ENCODE measurements at regions not wholly inside any gene's neighbourhood (a gene's known extent, or its start where the extent isn't known, plus 50 kb on each side); places are given as distances from the start of the nearest gene placed in this dataset.
"Not testable (repeated sequence)": the region's sequence is repeated elsewhere in the genome, so short reads cannot be mapped to it uniquely, and the experiment has no call there.

DNA sequence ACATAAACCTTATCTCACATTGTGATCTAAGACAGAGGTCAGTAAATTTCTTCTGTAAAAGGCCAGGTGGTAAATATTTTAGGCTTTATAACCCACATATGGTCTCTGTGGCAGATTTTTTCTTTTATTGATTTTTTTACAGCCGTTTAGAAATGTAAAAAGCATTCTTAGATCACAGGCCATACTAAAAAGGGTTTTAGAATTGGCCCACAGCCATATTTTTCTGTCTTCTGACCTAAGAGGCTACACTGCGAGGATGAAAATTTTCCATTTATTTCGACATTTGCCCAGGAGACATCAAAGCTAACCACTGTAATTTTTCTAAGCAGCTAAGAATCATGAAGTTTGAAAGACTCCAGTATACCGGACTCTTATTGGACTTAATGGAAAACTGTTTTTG is 377.2 kb upstream of the SGO1 start:
- no peaks in the 10 kb centered on the region for H3F3A ChIP-seq (ENCODE audit: insufficient read depth)
- 87 to 90% methylated on average over 4 of the region's 4 CpGs for WGBS, 2 experiments (ENCODE audit: low coverage in 1 of 2, low lambda C conversion rate in 2 of 2, missing lambda C conversion rate in 2 of 2)
- no peak for TF ChIP-seq EZH2phosphoT487 (IDR thresholded peaks at IDR 0.05; ENCODE audit: insufficient read depth, low read depth)
- TF ChIP-seq EZH2 (IDR thresholded peaks at IDR 0.05; ENCODE audit: insufficient read depth, poor library complexity, severe bottlenecking): no peak
- no peak for DNase-seq
- H3K9me3 ChIP-seq (ENCODE audit: low read depth): no peaks in the 10 kb centered on the region
- no peak overlapping the region for H3K9ac ChIP-seq
- H3K4me3 ChIP-seq: no peak overlapping the region
- H3K4me1 ChIP-seq (ENCODE audit: insufficient read depth): no peaks in the 10 kb centered on the region
- H3K4me2 ChIP-seq (ENCODE audit: unreplicated experiment): no peak overlapping the region
- no peaks in the 10 kb centered on the region for H3K9me2 ChIP-seq (ENCODE audit: insufficient read depth)
- in situ Hi-C loops (cut with MboI): no loop called here
- H4K20me1 ChIP-seq (ENCODE audit: insufficient read depth): no peaks in the 10 kb centered on the region
- no peak overlapping the region for H2AFZ ChIP-seq
- no peak overlapping the region for H3K27ac ChIP-seq
- H3K27me3 ChIP-seq (replicated peaks; ENCODE audit: insufficient read depth): no peaks in the 10 kb centered on the region
- H3K79me2 ChIP-seq (ENCODE audit: insufficient read depth): no peaks in the 10 kb centered on the region
- no peaks in the 10 kb centered on the region for H3K36me3 ChIP-seq (ENCODE audit: low read depth)

DNA sequence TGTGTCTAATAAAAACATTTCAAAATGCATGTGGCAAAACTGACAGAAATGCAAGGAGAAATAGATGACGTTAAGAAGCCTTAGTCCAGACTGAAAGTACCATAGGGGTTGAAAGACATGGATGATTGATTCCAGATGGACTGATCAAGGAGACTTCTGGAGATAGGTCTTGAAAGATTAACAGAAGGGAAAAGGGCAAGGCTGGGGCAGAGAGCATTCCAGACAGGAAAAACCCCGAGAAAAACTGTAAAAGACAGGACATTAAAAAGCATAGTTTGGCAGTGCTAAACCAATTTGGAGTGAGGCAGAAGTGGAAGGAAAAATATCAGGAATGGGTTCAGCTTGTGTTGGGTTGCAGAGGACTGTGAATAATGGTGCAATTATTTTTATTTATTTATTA is 375.2 kb upstream of the SGO1 start:
- Histone ChIP-seq H3K9me2 (ENCODE audit: insufficient read depth) (no peaks in the 10 kb centered on the region), H3K4me3 (no peak overlapping the region), H3K9ac (no peak overlapping the region), H3K4me1 (ENCODE audit: insufficient read depth) (no peaks in the 10 kb centered on the region), H3K9me3 (ENCODE audit: low read depth) (no peaks in the 10 kb centered on the region), H3K4me2 (ENCODE audit: unreplicated experiment) (no peak overlapping the region), H3F3A (ENCODE audit: insufficient read depth) (no peaks in the 10 kb centered on the region), H4K20me1 (ENCODE audit: insufficient read depth) (no peaks in the 10 kb centered on the region), H3K27me3 (replicated peaks; ENCODE audit: insufficient read depth) (no peaks in the 10 kb centered on the region), H3K27ac (no peak overlapping the region), H3K79me2 (ENCODE audit: insufficient read depth) (no peaks in the 10 kb centered on the region), H3K36me3 (ENCODE audit: low read depth) (no peaks in the 10 kb centered on the region), H2AFZ (peak overlapping the region; percentile 24; the same call in 1 of the 2 replicates)
- DNase-seq: no peak
- in situ Hi-C loops (cut with MboI): no loop called here
- WGBS, 2 experiments (ENCODE audit: low coverage in 1 of 2, low lambda C conversion rate in 2 of 2, missing lambda C conversion rate in 2 of 2): 14 to 20% methylated on average over 2 of the region's 2 CpGs
- TF ChIP-seq EZH2phosphoT487 (IDR thresholded peaks at IDR 0.05; ENCODE audit: insufficient read depth, low read depth): no peak
- no peak for TF ChIP-seq EZH2 (IDR thresholded peaks at IDR 0.05; ENCODE audit: insufficient read depth, poor library complexity, severe bottlenecking)

DNA sequence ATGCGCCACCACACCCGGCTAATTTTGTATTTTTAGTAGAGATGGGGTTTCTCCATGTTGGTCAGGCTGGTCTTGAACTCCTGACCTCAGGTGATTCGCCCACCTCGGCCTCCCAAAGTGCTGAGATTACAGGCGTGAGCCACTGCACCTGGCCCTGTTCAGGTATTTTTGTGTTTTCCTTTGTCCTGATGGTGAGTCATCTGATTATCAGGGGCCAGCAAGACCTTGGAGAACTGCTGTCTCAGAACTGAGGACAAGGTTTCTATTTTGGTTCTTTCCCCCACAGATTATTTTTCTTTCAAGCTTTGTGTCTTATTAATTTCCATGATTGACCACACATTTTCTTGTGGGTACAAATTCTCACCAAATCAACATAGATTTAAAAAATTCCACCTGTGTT is 374.4 kb upstream of the SGO1 start:
- H3K4me2 ChIP-seq (ENCODE audit: unreplicated experiment); H3K79me2 ChIP-seq (ENCODE audit: insufficient read depth); H3K27me3 ChIP-seq (replicated peaks; ENCODE audit: insufficient read depth); H3K27ac ChIP-seq; H4K20me1 ChIP-seq (ENCODE audit: insufficient read depth); H2AFZ ChIP-seq; H3K36me3 ChIP-seq (ENCODE audit: low read depth); H3F3A ChIP-seq (ENCODE audit: insufficient read depth); in situ Hi-C loops (cut with MboI); H3K9me2 ChIP-seq (ENCODE audit: insufficient read depth); H3K4me3 ChIP-seq; H3K4me1 ChIP-seq (ENCODE audit: insufficient read depth); H3K9me3 ChIP-seq (ENCODE audit: low read depth); DNase-seq; H3K9ac ChIP-seq: not testable (repeated sequence)
- WGBS, 2 experiments (ENCODE audit: low coverage in 1 of 2, low lambda C conversion rate in 2 of 2, missing lambda C conversion rate in 2 of 2): 95 to 100% methylated on average over 5 of the region's 5 CpGs

DNA sequence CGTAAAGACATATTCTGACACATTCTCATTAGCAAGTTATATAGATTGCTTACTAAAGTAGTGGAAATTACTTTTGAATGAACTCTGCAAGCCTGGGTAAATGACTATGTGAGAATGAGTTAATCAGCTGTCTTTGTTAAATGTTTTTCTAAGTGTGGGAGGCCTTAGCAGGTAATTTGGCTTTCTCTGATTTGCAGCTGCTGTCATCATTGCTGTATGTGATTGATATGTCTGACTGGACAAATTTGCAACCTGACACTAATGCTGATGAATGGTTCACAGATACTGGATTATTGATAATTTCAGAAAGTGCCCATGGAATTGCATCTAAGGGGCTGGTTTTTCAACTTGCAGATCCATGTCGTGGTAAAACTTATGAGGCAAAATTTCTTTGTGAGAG is 372.2 kb upstream of the SGO1 start:
- no peaks in the 10 kb centered on the region for H3K4me1 ChIP-seq (ENCODE audit: insufficient read depth)
- TF ChIP-seq EZH2 (IDR thresholded peaks at IDR 0.05; ENCODE audit: insufficient read depth, poor library complexity, severe bottlenecking): no peak
- no peak for TF ChIP-seq EZH2phosphoT487 (IDR thresholded peaks at IDR 0.05; ENCODE audit: insufficient read depth, low read depth)
- H3K27me3 ChIP-seq (replicated peaks; ENCODE audit: insufficient read depth): no peaks in the 10 kb centered on the region
- H3K9me2 ChIP-seq (ENCODE audit: insufficient read depth): no peaks in the 10 kb centered on the region
- no peak overlapping the region for H3K4me2 ChIP-seq (ENCODE audit: unreplicated experiment)
- no peaks in the 10 kb centered on the region for H3K36me3 ChIP-seq (ENCODE audit: low read depth)
- H3F3A ChIP-seq (ENCODE audit: insufficient read depth): no peaks in the 10 kb centered on the region
- H3K4me3 ChIP-seq: no peak overlapping the region
- DNase-seq: no peak
- no peaks in the 10 kb centered on the region for H4K20me1 ChIP-seq (ENCODE audit: insufficient read depth)
- no peaks in the 10 kb centered on the region for H3K9me3 ChIP-seq (ENCODE audit: low read depth)
- no peaks in the 10 kb centered on the region for H3K79me2 ChIP-seq (ENCODE audit: insufficient read depth)
- H3K9ac ChIP-seq: no peak overlapping the region
- in situ Hi-C loops (cut with MboI): no loop called here
- H2AFZ ChIP-seq: no peak overlapping the region
- 91 to 98% methylated on average over 2 of the region's 2 CpGs for WGBS, 2 experiments (ENCODE audit: low coverage in 1 of 2, low lambda C conversion rate in 2 of 2, missing lambda C conversion rate in 2 of 2)
- no peak overlapping the region for H3K27ac ChIP-seq

DNA sequence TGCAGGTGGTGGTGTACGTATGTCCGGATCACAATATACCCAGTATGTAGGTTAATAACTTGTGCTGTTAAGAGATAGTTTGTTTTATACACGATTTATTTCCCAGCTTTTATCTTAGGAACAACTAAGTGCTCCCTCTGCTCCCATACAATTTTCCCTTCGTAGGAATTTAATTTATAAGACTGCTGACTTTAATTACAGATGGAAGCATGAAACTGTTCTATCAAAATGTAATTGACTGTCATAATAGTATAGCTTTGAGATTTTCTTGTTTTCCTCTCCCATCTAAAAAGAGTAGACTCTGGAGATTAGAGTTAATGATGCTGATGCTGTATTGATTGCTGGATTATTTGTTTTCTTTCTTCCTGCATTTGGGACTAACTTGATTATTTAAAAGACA is 370.7 kb upstream of the SGO1 start:
- Histone ChIP-seq H3K9ac (no peak overlapping the region), H3K36me3 (ENCODE audit: low read depth) (no peaks in the 10 kb centered on the region), H3F3A (ENCODE audit: insufficient read depth) (no peaks in the 10 kb centered on the region), H3K4me3 (no peak overlapping the region), H2AFZ (no peak overlapping the region), H3K27me3 (replicated peaks; ENCODE audit: insufficient read depth) (no peaks in the 10 kb centered on the region), H4K20me1 (ENCODE audit: insufficient read depth) (no peaks in the 10 kb centered on the region), H3K4me2 (ENCODE audit: unreplicated experiment) (no peak overlapping the region), H3K4me1 (ENCODE audit: insufficient read depth) (no peaks in the 10 kb centered on the region), H3K9me3 (ENCODE audit: low read depth) (no peaks in the 10 kb centered on the region), H3K9me2 (ENCODE audit: insufficient read depth) (no peaks in the 10 kb centered on the region), H3K27ac (no peak overlapping the region), H3K79me2 (ENCODE audit: insufficient read depth) (no peaks in the 10 kb centered on the region)
- DNase-seq: no peak
- TF ChIP-seq EZH2 (IDR thresholded peaks at IDR 0.05; ENCODE audit: insufficient read depth, poor library complexity, severe bottlenecking): no peak
- TF ChIP-seq EZH2phosphoT487 (IDR thresholded peaks at IDR 0.05; ENCODE audit: insufficient read depth, low read depth): no peak
- WGBS, 2 experiments (ENCODE audit: low coverage in 1 of 2, low lambda C conversion rate in 2 of 2, missing lambda C conversion rate in 2 of 2): 76 to 79% methylated on average over 4 of the region's 4 CpGs
- in situ Hi-C loops (cut with MboI): no loop called here
